ENCODE measurements at regions not wholly inside any gene's neighbourhood (a gene's known extent, or its start where the extent isn't known, plus 50 kb on each side); places are given as distances from the start of the nearest gene placed in this dataset.

- TF ChIP-seq CTCF (IDR thresholded peaks at IDR 0.05), result no peak
- no peak for TF ChIP-seq EP300 (IDR thresholded peaks at IDR 0.05)
Observed at GRCh38 chr20:22341508-22341907, 242.9 kb downstream of the FOXA2 start.
